ENCODE measurements at regions not wholly inside any gene's neighbourhood (a gene's known extent, or its start where the extent isn't known, plus 50 kb on each side); places are given as distances from the start of the nearest gene placed in this dataset.

GRCh38 chr12:115451780-115452736 is 768.1 kb upstream of the TBX3 start:
- TF ChIP-seq POLR2A (IDR thresholded peaks at IDR 0.05) (no peak), CTCF (IDR thresholded peaks at IDR 0.05) (peak in 1 of 6 experiments; percentile 26), POLR2AphosphoS5 (IDR thresholded peaks at IDR 0.05) (no peak), EP300 (IDR thresholded peaks at IDR 0.05) (no peak)

Measured in upper lobe of left lung (tissue), 4 donors.